Ovary (tissue), 3 donors: ENCODE measurements at regions not wholly inside any gene's neighbourhood (a gene's known extent, or its start where the extent isn't known, plus 50 kb on each side); places are given as distances from the start of the nearest gene placed in this dataset.

Experiments
- EP300 ChIP-seq: sonication (generic); formaldehyde crosslinking; IDR thresholded peaks from one replicate; pipeline ENCODE4 v1.6.1; 2017; ENCODE audit warnings: antibody characterized with exemption
- POLR2A ChIP-seq: fragments of 450-650 bp; IDR thresholded peaks from one replicate; pipeline ENCODE4 v1.6.1; 2017; ENCODE audit warnings: antibody characterized with exemption, mild to moderate bottlenecking, moderate library complexity
- TF ChIP-seq, protein P1 (sequence below), 3 donors: fragments of 450-650 bp in 2 of 3; fragments of 200-600 bp in 1 of 3; IDR thresholded peaks; one replicate each; pipeline versions ENCODE4 v1.5.1 to v1.8.0; 2016 to 2022; ENCODE audit warnings: antibody characterized with exemption in 3 of 3, mild to moderate bottlenecking in 1 of 3
- donor health status: DM: no; HTN: no; CAD: no.

GRCh38 chr6:19781269-19781668 is 55.9 kb upstream of the ID4 start:
- TF ChIP-seq, protein P1, sequence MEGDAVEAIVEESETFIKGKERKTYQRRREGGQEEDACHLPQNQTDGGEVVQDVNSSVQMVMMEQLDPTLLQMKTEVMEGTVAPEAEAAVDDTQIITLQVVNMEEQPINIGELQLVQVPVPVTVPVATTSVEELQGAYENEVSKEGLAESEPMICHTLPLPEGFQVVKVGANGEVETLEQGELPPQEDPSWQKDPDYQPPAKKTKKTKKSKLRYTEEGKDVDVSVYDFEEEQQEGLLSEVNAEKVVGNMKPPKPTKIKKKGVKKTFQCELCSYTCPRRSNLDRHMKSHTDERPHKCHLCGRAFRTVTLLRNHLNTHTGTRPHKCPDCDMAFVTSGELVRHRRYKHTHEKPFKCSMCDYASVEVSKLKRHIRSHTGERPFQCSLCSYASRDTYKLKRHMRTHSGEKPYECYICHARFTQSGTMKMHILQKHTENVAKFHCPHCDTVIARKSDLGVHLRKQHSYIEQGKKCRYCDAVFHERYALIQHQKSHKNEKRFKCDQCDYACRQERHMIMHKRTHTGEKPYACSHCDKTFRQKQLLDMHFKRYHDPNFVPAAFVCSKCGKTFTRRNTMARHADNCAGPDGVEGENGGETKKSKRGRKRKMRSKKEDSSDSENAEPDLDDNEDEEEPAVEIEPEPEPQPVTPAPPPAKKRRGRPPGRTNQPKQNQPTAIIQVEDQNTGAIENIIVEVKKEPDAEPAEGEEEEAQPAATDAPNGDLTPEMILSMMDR (IDR thresholded peaks at IDR 0.05): no peak
- no peak for TF ChIP-seq POLR2A
- no peak for TF ChIP-seq EP300
